Retinal pigment epithelial cell (primary cell): ENCODE measurements at regions not wholly inside any gene's neighbourhood (a gene's known extent, or its start where the extent isn't known, plus 50 kb on each side); places are given as distances from the start of the nearest gene placed in this dataset.

ENCODE experiments used
- DNase-seq: peaks from one replicate; pipeline ENCODE4 v3.0.0-alpha.2; 2010; ENCODE audit warnings: low read depth
- H3K4me3 ChIP-seq: 2 replicates; pipeline ENCODE4 v1.5.1; 2011; ENCODE audit warnings: mild to moderate bottlenecking, low read length, control low read depth, moderate library complexity
- CTCF ChIP-seq: conservative IDR thresholded peaks from 2 replicates; pipeline ENCODE4 v1.5.1; 2011; ENCODE audit warnings: low read depth, low read length, control low read depth, inconsistent platforms

GRCh38 chr7:125871431-125871830 lies 941.8 kb upstream of the POT1 start:
- H3K4me3 ChIP-seq, result no peak overlapping the region
- DNase-seq, result no peak
- TF ChIP-seq CTCF, result no peak

GRCh38 chr7:125857606-125858005 lies 928.0 kb upstream of the POT1 start:
- DNase-seq, result no peak
- H3K4me3 ChIP-seq, result no peak overlapping the region
- TF ChIP-seq CTCF, result no peak

- no peak for TF ChIP-seq CTCF
- no peak for DNase-seq
- H3K4me3 ChIP-seq, result no peak overlapping the region
These were observed 918.5 kb upstream of the POT1 start for GRCh38 chr7:125848157-125848556.

GRCh38 chr7:125847692-125848091 lies 918.1 kb upstream of the POT1 start:
- DNase-seq, result no peak
- TF ChIP-seq CTCF, result no peak
- no peak overlapping the region for H3K4me3 ChIP-seq

- TF ChIP-seq CTCF, result no peak
- no peak overlapping the region for H3K4me3 ChIP-seq
These were observed 917.4 kb upstream of the POT1 start for GRCh38 chr7:125847055-125847454.

GRCh38 chr7:125845686-125846085 lies 916.1 kb upstream of the POT1 start:
- DNase-seq, result no peak
- no peak for TF ChIP-seq CTCF
- H3K4me3 ChIP-seq, result no peak overlapping the region

More at GRCh38 chr7:125847055-125847454, 917.4 kb upstream of the POT1 start:
- no peak for DNase-seq

- no peak for TF ChIP-seq CTCF
- no peak overlapping the region for H3K4me3 ChIP-seq
- no peak for DNase-seq
These were observed 904.8 kb upstream of the POT1 start for GRCh38 chr7:125834421-125834820.
